HG03565 (cell line): ENCODE measurements at regions not wholly inside any gene's neighbourhood (a gene's known extent, or its start where the extent isn't known, plus 50 kb on each side); places are given as distances from the start of the nearest gene placed in this dataset.
"Not testable (repeated sequence)": the region's sequence is repeated elsewhere in the genome, so short reads cannot be mapped to it uniquely, and the experiment has no call there.

Experiments used
- ATAC-seq: cut with Tn5 transposase; IDR thresholded peaks from one replicate; pipeline ENCODE4 v1.9.1; 2021; ENCODE audit warnings: mild to moderate bottlenecking, moderate library complexity; ENCODE audit not compliant: unreplicated experiment

DNA sequence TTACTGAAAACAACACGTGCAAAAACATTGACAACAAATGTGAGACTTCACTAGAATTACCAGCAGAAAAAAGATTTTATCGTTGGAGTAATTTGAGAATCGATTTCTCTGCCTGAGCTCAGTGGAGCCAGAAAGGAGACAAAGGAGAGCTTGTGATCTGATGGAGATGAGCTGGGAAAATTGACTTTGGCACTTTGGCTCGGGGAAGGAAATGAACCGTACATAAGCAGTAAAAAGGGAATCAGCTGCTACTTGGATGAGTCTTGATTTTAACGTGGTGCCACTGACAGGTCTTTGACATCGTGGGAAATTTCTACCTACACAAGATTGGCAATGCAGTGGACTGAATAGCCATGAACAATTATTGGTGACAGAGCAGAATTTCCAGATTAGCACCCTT is 244.7 kb upstream of the RPS23 start:
- no peak for ATAC-seq

DNA sequence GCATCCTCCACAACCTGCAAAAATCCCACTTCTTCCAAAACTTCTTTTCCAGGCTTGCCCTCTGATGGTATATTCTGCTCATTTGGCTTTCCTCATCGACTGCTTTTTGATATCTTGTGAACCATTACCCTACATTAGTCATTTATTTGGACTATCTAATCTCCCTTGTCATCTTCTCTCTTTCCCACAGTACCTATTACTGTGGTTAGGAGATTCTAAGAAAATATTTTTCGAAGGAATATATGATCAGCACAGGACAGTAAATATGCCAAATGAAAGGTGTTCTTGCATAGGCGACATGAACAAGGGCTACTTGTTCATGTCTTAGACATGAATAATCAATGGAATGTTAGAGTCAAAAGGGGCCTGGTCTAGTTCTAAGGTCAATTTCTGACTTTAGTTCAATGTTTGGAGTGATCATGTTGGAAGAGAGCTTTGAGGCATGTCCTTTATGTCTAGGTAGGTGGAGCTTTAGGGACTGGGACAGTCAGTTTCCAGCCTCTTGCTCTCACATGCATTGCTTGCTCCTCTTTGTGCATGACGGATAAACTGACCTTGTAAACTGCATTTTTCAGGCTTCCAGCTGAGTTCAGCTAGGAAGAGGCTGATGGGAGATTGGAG is 243.4 kb upstream of the RPS23 start:
- no peak for ATAC-seq

DNA sequence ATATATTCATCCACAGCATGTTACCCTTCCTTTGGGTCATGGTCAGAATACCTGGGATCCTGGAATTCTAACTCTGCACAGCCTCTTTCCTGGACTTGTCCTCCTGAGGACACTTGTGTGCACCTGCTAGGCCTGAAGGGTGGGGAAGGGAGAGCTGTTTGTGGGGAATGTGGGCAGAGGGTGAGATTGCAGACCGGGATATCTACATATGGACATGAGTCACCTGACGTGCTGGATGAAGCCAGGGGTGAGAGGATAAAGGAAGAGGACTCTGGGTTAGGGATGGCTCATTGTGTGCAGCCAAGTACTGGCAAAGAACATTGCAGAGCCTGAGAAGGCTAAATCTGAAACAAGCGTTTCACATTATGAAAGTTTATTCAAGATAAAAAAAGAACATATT is 241.4 kb upstream of the RPS23 start:
- ATAC-seq: no peak

GRCh38 chr5:82517544-82518075 is 239.5 kb upstream of the RPS23 start:
- no peak for ATAC-seq

DNA sequence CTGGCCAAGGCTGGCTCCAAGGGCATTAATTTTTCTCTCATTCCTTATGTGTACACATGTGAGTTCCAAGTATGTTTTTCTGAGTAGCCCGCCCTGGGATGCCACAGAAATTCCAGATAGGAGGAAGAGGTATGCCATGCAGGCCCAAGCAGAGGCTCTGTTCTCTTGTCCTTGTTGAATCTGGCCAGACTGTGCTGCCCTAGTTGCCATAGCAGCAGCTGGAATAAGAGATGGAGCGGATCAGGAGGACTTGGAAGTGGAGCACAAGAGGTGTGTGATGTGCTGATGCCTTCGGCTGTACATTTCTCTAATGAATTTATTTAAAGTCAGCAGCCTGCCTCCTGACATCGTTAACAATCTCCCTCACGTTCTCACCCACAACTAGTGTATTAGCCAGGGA is 235.6 kb upstream of the RPS23 start:
- ATAC-seq: no peak

GRCh38 chr5:82512025-82512424 is 233.9 kb upstream of the RPS23 start:
- peak; percentile 64 for ATAC-seq

DNA sequence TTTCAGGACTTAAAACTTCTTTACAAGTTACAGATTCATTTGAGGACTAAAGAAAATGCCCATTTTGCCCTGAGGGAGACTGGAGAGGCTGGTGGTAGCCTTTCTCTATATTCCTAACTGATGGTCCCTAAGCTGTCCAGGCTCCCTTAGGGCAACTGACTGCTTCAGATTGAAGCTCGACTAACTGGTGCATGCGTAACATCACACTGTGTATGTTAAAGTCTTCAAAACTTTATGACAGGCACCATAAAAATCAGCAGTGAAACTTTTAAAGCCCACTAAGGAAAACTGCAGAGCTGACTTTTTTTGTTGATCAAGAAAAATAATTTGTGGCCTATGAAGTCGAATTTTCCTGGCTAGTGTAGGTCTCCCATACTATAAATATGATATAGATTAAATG is 233.0 kb upstream of the RPS23 start:
- ATAC-seq: no peak

GRCh38 chr5:82509762-82510161 is 231.6 kb upstream of the RPS23 start:
- no peak for ATAC-seq

DNA sequence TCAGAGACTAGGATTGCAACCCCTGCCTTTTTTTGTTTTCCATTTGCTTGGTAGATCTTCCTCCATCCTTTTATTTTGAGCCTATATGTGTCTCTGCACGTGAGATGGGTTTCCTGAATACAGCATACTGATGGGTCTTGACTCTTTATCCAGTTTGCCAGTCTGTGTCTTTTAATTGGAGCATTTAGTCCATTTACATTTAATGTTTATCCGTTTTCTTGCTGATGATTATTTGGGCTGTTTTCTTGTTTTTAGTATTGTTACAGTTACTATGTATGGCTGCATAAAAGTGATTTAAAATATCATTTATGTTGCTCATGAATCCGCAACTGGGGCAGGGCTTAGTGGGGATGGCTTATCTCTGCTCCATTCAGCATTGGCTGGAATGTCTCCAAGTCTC is 228.2 kb upstream of the RPS23 start:
- ATAC-seq: not testable (repeated sequence)

DNA sequence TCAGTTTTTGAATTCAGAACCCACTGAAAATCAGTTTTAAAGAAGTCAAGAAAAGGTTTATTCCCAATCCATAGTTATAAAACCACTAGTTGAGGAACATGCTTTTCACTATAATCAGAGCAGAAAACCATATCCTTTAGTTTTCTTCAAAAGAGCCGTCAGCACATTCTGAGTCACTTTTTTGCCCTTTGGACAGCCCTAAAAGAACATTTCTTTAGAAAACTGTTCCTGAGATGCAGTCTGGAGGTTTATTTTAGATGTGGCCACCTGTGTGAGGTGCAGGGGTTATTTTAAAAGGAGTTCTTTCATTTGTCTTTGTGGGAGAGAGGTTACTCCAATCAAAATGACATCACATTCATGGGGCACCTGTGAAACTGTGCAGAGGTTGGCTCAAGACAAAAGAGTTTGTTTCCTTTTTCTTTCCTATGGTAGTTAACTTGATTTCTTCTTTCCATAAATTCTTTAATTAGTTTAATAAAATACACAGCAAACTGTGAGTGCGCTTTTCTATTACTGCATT is 221.6 kb upstream of the RPS23 start:
- ATAC-seq: no peak

DNA sequence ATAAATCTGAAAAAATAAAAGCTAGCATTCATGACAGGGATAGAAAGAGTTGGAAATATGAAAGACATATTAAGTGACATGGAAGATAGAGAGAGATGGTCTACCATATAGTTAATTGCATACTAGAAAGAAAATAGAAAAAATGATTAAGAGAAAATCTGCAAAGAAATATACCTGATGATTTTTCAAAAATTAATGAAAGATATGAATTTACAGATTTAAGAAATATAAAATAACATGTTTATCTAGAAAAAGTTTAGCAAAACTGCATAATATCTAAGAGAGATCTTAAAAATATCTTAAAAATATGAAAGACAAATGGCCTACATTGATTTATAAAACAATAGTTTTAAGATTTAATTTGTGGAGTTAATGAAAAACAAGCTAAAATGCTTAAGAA is 219.1 kb upstream of the RPS23 start:
- ATAC-seq: no peak

- ATAC-seq: no peak
These were observed 216.8 kb upstream of the RPS23 start for GRCh38 chr5:82494942-82495341.

DNA sequence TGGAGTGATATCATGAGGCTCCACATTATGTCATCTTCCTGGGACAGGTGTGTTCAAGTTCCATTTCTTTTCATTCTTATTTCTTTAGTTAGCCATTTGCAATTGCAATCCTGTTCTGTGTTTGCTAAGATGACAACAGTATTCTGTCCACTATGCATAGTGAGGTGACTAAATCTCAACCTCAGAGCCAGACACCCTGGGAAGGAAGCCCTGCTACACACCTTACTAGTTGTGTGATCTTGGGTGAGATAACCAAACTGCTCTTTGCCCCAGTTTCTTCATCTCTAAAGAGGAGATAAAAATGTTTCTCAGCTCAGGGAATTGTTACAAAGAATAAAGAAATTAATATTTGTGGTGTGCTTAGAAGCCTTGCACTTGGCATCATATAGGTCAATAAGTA is 215.1 kb upstream of the RPS23 start:
- ATAC-seq: no peak

DNA sequence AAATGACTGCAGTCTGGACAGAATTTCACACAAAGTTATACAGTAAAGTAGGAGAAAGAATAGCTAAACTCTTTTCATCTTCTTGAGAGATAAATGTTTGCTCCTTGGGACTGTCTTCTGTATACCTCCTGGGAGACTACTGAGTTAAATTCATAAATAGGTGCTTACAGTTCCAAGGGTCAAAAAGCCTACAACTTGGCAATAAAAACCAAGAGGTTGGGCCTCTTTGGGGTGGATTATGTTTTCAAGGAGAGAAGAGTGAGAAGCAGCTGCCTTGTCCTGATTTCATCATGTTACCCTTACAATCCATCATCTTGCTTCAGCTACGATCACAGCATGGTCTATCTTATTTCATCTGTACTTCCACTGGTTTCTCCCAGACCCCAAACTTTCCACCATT is 213.2 kb upstream of the RPS23 start:
- ATAC-seq: no peak

DNA sequence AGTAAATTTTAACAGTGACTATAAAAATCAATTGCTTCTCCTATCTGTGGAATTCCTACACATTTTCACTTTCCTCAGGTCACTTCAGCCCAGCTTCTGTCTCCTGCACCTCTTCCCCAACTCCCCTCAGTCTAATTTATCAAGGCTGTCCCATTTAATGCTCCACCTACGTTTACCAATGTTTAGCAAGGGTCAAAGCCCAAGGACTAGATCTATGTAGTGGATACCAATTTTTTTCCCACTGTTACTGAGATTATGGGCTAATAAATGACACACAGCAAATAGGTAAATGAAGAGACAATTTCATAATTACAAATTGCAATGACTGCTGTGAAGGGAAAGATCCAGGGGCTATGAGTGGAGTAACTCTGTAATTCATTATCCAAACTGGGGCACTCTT is 211.5 kb upstream of the RPS23 start:
- ATAC-seq: no peak

DNA sequence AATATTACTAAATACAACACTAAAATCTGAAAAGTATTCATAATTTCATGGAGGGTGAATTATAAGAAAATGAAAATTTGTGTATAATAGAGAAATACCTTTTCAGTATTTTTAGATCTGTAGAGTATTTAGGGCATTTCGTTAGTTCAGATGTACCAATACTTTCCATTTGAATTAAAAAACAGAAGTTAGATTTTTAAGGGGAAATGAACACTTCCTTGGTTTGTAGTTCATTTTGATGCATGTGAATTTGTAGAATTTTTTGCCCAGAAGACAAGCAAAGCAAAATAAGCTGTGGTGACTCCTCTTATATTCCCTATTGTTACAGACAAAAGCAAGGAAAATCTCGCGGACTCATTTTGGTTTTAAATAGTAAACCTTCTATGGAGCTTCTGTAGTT is 209.0 kb upstream of the RPS23 start:
- no peak for ATAC-seq

- ATAC-seq: no peak
These were observed 202.2 kb upstream of the RPS23 start for GRCh38 chr5:82480331-82480730.

DNA sequence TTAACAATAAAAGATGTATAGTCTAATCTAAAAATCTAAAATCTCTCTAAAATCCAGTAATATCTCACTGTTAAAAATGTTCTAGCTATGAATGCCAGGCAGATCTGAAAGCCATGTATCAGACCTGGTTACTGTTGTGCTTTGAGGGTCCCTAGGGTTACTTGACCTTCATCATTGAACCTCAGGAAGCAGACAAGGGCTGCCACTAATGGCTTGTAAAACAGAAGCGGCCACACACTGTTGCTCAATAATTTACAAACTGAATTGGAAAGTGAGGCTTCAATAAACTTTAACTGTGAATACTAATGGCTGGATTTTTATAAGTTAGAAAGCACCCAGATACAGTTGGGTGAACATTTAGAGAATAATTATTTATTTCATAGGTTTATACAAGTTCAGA is 198.0 kb upstream of the RPS23 start:
- ATAC-seq: no peak

DNA sequence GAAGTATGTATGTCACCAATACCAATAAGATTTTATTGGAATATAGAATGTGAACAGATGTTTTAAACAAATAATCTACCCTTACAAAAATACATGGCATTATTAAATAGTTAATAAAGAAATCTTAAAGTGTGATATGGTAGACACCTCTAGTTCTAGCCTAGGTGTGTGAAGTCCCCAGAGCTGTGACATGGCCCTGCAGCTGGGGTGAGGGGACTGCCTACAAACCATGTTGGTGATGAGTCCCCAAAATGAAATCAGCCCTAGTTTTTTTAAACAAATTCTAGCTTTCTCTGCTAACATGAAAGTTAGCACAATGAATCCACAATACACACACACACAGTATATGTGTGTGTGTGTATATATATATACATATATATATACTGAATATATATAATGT is 195.1 kb upstream of the RPS23 start:
- ATAC-seq: no peak

DNA sequence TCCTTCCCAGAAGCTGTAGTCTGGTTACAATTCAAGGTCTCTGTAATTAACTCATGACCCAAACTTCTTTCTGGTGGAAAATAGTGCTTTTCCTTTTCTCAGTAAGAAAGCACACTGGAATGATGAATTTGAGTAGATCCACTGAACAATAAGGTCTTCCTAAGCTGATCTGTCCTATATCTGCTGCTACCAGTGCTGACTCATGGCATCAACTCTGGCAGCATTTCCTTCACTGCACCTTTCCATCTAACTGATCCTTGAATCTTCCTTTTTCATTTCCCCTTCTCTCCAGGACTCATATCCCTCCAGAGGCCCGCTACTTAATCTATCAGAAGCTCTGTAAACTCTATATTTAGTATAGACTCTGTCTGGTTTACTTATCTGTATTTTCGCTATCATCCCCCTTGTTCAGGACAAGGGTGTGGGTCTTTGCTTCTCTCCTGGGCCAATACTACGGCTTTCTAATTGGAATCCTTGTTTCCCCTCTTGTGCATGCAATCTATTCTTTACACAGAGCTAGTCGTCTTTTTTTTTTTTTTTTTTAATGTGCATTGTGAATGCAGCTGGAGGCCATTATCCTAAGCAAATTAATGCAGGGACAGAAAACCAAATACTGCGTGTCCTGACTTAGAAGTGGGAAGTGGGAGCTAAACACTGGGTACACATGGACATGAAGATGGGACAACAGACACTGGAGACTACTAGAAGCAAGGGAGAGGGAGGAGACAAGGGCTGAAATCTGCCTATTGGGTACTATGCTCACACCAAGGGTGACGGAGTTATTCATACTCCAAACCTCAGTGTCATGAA is 192.2 kb upstream of the RPS23 start:
- ATAC-seq: no peak

DNA sequence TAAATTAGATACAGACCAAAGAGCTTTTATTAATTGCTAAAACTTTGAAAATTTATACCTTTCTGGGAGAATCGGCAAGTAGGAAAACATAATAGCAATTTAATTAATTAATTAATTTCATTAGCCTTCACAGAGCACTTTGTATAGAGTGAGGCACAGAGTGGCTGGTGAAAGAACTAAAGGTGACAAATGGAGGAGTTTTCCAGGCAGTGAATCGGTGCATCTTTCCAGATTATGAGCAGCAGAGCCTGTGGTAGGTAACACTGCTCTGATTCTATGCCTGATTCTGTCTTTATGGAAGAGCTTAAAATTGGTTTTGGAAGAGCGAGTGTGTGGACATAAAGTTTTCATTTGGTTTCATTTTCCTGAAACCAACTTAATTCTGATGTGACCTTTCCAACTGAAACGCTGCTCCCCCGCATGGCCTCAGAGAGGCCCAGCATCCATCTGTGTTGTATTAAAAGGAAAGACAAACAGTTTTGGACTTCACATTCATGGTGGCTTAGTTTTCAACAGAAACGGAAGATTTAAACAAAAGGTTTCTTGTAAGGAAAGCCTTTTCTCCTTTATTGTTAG is 188.9 kb upstream of the RPS23 start:
- no peak for ATAC-seq

- ATAC-seq: no peak
These were observed 187.1 kb upstream of the RPS23 start for GRCh38 chr5:82465235-82465634.
